ENCODE measurements at regions not wholly inside any gene's neighbourhood (a gene's known extent, or its start where the extent isn't known, plus 50 kb on each side); places are given as distances from the start of the nearest gene placed in this dataset.

- TF ChIP-seq TCF12 (IDR thresholded peaks at IDR 0.05; ENCODE audit: low read depth): no peak
- TF ChIP-seq TAF1 (IDR thresholded peaks at IDR 0.05; ENCODE audit: low read depth): no peak
- no peak for TF ChIP-seq MAX (IDR thresholded peaks at IDR 0.05)
- TF ChIP-seq RAD21 (IDR thresholded peaks at IDR 0.05; ENCODE audit: low read depth): no peak
- no peak for TF ChIP-seq TEAD4 (IDR thresholded peaks at IDR 0.05)
Measured at GRCh38 chr17:52276381-52277008, 118.0 kb upstream of the CA10 start.

All from Ishikawa (cell line).